GM19035 (cell line): ENCODE measurements at regions not wholly inside any gene's neighbourhood (a gene's known extent, or its start where the extent isn't known, plus 50 kb on each side); places are given as distances from the start of the nearest gene placed in this dataset.
"Not testable (repeated sequence)": the region's sequence is repeated elsewhere in the genome, so short reads cannot be mapped to it uniquely, and the experiment has no call there.

Experiments used
- ATAC-seq: cut with Tn5 transposase; IDR thresholded peaks from one replicate; pipeline ENCODE4 v1.9.1; 2021; ENCODE audit not compliant: unreplicated experiment

DNA sequence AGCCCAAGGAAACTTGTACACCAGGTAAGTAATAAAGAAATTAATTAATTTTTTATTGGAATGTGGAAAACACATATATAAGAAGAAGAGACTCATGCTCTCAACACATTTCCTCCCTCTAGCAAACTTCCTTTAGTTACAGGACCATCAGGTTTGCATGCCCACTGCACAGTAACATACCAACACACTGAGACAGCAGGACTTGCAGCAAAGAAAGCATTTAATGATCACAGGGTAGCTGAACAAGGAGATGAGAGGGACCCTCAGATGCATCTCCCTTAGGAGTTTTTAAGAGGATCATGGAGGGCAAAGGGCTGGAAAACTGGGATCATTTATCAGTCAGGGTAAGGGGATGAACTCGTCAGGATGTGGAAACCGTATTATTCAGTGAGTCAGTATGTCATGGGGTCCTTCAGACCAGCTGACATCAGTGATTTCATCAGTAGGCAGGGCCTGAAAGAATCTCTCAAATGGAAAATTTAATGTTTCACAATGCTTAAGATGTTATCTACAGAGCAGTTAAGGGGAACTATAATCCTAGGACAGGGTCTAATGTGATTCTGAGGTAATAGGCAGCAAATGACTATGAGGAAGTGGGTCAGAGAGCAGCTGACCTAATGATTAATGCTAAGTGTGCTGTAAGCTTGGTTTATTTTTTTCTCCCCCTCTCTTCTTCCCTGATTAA lies 193.8 kb upstream of the RND3 start:
- no peak for ATAC-seq

DNA sequence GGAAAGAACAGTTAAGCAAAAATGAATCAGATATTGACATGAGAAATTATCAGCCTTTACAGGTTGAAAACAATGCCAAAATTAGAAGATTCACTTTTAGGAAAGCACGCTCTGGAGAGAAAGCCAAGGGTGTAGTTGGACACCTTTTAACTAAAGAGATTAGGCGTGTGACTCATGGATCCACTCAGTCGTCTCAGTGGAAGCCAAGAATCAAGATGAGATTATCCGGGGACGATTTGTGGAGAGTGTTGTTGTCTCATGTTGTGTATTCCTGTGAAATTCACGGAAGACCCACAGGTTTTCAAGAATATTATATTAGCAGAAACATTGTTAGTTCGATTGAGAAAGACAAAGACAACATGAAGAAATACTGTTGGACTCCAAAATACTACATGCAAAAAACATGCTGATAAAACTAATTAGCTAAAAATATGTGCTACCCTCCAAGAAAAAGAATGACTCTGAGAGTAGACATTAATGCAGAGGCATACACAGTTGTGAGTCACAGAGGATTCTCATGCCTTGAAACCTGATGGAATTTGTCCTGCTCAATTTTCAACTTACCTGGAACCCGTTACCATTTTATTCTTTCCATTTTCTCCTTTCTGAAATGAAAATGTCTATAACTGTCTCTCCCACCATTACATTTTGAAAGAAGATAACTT lies 192.1 kb upstream of the RND3 start:
- ATAC-seq: no peak

DNA sequence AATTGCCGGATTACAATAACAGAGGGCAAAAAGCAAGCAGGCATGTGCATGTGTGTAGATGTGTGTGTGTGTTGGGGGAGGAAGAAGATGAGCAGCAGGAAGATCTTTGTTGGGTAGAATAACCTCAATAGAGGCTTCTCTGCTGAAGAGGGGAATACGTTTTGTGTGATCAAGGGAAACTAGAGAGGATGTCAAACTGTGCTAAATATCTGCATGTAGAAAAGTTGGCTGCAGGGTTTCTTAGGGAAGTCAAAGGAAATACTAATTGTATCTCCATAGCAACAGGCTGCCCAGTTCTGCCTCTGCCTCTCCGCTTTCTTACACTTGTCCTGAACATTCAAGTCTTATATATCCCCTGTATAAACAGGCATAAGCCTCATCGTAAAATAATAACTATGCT lies 190.1 kb upstream of the RND3 start:
- no peak for ATAC-seq

DNA sequence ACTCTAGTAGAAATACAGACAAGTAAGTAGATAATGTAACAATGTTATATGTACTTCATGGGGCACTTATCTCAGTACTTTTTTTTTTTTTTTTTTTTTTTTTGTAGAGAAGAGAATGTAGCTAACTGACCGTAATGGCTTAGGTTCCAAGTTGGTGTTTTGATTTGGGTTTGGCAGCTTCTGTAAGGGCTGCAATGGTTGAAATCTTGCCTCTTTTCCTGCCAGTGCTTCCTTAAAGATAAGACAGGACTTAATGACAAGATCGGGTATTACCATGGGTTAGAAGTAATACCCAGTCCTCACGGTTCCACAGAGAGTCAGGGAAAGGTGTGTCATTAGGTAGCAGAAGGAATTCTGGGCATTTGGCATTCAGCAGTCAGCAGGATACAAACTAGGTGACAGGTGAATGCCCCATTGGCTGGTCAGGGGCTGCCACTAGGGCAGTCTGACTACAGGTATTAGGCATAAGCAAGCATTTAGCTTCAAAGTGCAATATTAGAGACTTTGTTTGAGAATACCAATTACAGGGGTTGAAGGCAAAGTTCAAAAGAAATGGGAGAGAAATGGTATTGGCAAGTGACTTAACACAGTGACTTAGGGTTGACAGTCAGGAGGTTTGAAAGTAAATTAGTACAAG lies 189.4 kb upstream of the RND3 start:
- ATAC-seq: no peak

DNA sequence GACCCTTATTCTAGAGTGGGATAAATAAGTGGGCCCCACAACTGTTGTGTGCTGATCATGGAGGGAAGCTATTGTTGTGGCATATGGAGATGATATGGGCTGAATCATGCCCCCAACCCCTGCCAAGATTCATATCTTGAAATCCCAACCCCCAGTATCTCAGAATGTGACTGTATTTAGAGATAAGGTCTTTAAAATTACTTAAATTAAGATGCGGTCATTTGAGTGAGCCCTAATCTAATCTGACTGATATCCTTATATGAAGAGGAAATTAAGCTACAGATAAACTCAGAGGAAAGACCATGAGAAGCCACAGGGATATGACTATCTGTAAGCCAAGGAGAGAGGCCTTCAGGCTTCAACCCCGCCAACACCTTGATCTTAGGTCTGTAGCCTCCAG lies 188.3 kb upstream of the RND3 start:
- ATAC-seq: no peak

DNA sequence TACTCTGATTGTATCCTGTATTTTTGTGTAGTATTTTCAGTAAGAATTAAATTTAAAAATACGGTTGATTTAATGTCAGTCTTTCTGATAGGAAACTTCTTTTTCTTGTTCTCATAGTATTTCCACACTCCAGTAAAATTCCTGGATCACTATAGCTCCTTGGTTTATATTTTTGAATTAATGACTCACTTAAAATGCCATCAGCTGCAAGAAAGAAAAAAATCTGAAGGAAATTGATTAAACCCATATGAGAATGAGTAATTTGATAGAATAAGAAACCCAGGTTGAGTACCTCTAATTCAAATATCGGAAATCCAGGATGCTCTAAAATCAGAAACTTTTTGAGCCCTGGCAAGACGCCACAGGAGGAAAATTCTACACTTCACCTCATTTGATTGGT lies 186.8 kb upstream of the RND3 start:
- ATAC-seq: no peak

DNA sequence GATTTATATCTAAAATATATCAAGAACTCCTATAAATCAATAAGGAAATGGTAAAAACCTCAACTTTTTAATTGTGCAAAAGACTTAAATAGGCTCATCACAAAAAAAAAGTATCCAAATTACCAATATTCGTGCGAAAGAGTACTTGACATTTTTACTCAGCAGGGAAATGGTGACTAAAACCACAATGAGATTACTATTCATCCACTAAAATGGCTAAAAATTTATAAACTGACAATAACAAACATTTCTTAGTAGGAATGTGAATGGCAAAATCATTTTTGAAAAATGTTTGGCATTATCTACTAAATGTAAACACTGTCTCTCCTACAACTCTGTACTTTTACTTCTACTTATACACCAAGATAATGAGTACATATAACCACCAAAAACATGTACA lies 184.8 kb upstream of the RND3 start:
- no peak for ATAC-seq

DNA sequence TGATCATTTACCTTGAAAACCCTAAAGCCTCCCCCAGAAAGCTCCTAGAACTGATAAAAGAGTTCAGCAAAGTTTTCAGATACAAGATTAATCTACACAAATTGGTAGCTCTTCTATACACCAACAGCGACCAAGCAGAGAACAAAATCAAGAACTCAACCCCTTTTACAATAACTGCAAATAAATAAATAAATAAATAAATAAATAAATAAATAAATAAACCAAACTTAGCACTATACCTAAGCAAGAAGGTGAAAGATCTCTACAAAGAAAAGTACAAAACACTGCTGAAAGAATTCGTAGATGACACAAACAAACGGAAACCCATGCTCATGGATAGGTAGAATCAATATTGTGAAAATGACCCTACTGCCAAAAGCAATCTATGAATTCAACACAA lies 182.0 kb upstream of the RND3 start:
- no peak for ATAC-seq

DNA sequence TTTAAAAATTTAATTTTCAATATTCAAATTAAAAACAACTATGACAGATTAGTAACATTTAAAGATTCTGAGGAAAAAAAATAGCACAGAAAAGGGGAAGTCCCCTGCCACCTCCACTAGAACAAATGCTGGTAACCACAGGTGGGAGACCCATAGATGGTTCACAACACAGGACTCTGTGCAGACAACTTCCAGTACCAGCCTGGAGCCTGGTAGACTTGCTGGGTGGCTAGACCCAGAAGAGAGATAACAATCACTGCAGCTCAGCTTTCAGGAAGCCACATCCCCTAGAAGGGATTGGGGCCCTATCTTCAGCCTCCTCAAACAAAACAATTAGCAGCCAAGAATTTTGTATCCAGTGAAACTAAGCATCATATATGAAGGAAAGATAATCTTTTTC lies 179.6 kb upstream of the RND3 start:
- not testable (repeated sequence) for ATAC-seq

DNA sequence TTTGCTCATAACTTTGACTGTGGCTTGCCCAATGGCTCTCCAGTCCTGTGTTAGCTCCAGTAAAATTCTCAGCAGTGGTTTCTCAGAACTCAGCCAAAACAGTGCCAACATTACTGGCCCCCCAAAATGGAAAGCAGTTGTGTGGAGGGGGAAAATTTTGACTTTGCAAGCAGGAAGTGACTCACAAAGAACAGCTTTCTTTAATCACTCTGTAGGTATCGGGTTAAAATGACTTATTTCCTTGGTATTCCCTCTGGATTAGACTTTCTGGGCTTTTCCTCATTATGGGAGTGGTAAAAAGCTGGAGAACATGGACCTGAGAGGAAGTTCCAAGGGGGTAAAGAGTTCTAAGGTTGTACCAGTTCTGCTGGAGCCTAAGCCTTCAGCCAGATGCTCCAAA lies 175.7 kb upstream of the RND3 start:
- ATAC-seq: no peak

DNA sequence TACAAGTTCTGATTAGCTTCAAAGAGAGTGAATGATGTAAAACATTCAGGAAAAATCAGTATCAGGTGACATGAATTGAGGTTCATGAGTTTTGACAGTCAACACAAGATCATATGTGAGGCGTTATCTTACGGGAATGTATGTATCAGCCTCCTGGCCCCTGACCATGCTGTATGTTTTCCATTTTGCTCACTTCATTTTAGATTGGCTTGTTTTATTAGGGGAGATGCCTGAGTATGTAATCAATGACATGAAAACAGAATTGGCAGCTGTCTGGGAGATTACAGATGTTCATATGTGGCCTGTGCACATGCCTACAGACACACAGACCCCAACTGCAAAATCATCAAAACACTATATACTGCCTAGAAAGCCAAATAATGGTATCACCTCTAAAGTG lies 168.5 kb upstream of the RND3 start:
- no peak for ATAC-seq

DNA sequence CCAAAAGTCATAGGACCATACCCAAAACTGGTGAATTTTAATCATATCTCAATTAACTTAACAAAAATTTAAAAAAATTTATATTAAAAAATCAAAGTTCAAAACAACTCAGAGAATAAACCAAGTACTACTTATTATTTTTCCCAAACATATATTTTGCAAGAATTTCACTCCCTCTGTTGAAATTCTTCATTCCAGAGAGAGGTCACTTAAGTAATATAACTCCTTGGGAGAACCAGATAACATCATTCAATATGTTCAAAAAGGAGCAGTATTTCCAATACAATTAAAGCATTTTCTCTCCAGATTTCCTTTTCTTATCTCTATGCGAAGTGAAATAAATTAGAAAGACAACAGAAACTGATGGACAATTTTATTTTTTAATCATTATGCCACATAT lies 165.9 kb upstream of the RND3 start:
- no peak for ATAC-seq

DNA sequence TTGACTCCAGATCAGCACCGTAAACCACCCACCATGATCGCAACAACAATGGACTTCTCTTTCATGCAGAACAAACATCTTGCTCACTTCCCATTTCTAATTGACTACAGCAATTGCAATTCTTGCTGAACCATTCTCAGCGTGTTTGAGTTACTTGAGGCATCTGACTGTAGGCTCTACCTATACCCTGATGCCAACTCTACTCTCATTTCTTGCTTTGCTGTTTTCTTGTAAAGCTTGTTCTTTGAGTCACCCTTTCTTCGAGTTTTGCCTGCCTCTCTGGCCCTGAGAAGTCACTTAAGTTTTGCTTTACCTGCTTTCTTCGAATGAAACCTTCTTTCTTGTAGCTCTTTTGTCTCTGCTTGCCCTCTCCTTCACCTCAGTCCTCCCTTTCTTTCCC lies 160.5 kb upstream of the RND3 start:
- ATAC-seq: no peak

DNA sequence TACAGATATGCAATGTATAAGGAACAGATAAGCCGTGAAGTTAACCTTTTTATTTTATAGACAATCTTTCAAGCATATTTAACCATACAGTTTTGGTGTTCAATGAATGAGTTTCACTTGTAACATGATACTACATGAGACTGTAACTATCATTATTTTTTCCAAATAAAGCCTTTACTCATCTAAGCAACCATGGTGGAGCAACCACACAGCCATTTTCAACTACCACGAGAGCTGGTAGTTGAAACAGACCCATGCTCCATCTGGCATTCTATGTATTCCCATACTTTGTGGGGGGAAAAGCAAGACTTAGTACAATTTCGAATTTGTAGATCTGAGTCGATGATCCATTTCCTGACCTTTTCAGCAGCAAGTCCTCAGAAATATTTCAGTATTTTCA lies 159.3 kb upstream of the RND3 start:
- ATAC-seq: no peak

DNA sequence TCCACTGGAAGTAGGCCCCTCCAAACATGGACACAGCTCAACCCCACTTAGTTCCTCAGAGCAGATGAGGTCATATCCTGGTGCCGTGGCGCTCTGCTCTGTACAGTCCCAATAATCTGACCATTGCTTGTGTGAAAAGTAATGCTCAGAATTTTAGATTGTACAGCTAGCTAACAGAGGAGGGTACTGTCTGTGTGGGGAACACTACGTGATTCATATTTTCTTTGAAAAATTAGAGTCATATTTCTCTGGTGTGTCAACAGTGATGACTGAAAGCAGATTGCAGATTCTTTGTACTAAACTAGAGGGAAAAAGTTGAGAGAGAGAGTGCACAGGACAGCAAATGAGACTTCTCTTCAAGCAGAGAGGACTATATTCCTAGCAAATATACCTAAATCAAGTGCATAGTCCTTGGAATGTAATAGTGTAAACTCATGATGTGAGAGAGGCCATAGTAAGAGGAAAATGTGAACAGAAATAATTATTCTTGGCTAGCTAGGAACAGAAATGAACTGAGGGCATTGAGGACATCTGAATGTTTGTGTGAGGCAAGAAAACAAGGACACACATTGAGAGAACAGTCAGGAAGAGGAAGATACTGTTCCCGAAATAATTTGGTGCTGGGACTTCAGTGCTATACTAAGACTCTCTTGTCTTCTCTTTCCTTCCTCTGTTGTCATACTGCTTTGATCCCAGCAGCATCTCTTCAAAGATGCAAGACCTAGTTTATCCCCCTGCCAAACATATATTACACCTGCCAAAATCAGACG lies 157.0 kb upstream of the RND3 start:
- ATAC-seq: no peak

DNA sequence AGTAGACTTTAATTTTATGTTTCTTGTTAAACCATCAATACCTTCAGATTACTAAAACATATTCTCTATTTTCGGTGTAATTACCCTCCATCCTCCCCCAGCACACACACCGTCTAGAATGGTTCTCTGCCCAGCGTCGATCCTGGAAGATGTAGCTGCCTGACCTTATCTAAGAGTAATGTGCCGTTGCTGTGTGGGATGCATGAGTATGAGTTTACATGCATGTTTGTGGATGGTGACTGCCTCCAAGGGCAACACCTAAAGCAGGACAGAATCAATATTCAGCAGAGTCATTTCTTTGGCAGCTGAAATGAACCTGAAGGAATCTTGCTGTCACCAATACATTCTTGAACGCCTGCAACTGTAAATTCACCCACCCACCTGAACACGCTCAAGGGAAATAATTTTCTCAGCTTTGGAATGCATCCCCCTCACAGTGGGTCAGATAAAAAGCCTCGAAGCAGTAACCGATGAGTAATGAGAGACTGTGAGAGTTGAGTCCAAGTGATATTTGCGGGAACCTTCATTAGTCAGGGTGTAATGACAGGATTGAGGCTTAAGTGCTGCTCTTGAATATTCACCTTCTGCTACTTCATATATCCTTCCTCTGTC lies 155.8 kb upstream of the RND3 start:
- ATAC-seq: no peak

DNA sequence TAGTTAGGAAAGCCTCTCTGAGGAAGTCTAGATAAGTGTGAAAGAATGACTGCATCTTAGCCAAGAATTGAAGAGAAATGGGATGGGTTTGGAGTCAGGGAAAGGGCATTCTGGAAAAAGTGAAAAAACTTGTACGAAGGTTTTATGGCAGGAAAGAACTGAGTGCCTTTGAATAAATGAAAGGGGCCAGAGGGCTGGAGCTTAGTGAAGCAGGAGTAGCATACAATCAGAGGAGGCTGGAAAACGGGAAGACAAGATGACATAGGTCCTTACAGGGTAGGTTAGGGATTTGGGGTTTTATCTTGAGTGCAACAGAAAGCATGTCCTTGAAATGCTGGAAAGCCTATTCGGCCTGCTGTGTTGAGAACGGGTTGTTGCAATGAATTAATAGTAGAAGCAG lies 152.6 kb upstream of the RND3 start:
- ATAC-seq: no peak

DNA sequence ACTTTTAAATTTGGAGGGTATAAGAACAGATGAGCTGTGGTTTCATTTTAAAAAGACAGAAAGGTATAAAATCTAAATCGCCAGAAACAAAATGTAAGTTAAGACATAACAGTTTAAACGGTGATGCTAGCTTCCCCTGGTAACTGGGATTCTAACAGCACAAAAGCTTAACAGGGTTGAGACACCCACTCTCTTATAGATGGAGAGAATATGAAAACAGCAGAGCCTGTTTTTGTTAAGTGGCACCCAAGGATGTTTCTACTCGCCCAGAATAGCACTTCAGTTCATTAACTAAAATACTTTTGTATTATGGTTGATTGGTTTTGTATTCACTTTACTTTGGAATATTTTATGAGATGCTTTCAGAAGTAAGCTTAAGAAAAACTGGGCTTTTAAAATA lies 151.9 kb upstream of the RND3 start:
- ATAC-seq: no peak

DNA sequence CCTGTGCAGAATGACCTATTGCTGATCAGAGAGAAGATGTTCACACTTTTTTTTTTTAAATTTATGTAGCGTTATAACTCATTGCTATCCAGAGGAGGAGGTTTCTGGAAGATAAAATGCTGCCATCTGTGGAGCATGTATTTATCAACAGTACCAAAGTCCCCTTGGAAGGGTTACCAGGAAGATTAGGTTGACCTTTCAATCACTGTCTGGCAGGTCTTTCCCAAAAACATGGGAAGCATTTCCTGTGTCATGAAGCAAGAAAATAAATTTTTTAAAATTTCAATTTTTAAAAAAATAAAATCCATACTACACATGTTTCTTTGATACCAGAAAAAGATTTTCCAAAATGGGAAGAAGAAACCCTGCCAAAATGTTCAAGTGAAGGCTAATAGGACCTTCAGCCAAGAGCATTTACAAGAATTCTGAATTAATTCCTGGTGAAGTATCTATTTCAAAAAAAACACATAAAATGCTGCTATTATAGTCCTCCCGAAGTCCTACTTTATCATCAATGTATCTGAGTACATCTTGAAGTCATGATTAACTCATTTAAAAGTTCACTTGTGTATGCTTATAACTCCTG lies 143.9 kb upstream of the RND3 start:
- ATAC-seq: no peak

DNA sequence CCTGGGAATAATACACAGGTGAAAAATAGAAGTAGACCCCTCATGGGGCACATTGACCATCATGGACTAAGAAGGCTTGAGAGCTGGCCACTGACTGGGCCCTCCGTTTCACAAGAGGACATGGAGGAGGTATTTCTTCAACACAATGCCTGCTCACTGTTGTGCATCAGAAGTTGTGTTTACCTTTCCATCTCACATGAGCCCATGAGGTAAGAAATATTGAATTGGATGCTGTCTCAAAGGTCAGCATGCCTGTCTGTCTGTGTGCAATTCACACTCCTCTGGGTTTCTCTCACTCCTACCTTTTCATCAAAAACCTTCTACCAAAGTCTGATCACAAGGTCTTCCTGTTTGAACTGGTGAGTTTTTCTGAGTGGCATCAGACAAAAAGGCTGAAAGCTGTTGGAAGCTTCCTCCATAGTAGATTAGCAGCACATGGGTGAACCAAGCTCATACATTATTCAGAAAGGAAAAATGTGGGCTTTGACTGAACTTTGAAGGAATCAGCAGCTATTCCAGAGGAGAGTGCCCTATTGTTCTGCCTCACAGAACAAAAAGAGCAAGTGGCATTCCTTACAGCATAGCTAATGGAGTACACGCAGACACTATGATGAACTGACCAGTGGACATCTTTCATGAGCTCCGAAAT lies 143.2 kb upstream of the RND3 start:
- no peak for ATAC-seq

DNA sequence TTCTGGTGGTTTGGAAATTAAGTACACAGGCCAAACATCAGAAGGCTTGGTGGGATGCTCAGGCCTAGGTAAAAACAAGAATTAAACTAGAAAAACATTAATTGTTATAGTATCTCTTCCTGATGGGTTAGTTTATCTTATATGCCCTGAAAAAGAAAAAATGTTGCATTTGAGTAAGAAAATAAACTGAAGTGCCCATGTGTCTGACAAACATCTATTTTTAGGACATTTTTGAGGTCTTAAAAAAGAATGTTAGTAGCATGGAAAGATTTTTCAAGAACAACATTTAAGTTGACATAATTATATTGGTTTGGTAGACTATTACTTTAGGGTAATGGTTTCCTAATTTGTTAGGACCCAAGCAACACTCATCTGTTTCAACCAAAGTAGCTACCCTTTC lies 140.1 kb upstream of the RND3 start:
- no peak for ATAC-seq
